ENCODE measurements at regions not wholly inside any gene's neighbourhood (a gene's known extent, or its start where the extent isn't known, plus 50 kb on each side); places are given as distances from the start of the nearest gene placed in this dataset.

GRCh38 chr3:147333098-147333497, 73.2 kb downstream of the ZIC4 start:
- no peaks in the 10 kb centered on the region for H3F3A ChIP-seq (replicated peaks; ENCODE audit: insufficient read depth)

More at GRCh38 chr3:147333098-147333497, 73.2 kb downstream of the ZIC4 start:
- Histone ChIP-seq H3K9ac (no peak overlapping the region), H3K9me2 (no peaks in the 10 kb centered on the region), H3K79me2 (ENCODE audit: insufficient read depth) (no peaks in the 10 kb centered on the region), H3K4me2 (no peak overlapping the region), H3K27me3 (ENCODE audit: insufficient read depth) (peaks cover 5% of the 10 kb centered on the region; the same call in 1 of the 2 replicates), H3K36me3 (replicated peaks in 1 of 2; ENCODE audit: control insufficient read depth in 1 of 2, insufficient read depth in 2 of 2, low read length in 1 of 2) (no peaks in the 10 kb centered on the region), H4K20me1 (ENCODE audit: insufficient read depth) (no peaks in the 10 kb centered on the region), H3K27ac (ENCODE audit: low read depth in 2 of 2, low read length in 1 of 2) (no peak overlapping the region), H3K4me3 (ENCODE audit: low read depth in 2 of 2, low read length in 1 of 2) (no peak overlapping the region), H2AFZ (ENCODE audit: low read depth) (no peak overlapping the region), H3K9me3 (no peaks in the 10 kb centered on the region), H3K4me1 (ENCODE audit: control insufficient read depth in 1 of 2, insufficient read depth in 2 of 2, low read depth in 1 of 2, low read length in 1 of 2) (no peaks in the 10 kb centered on the region)
- CTCF ChIA-PET: no interaction called here
- TF ChIP-seq TAF1 (IDR thresholded peaks at IDR 0.05; ENCODE audit: borderline replicate concordance, low read depth, low read length) (no peak), NRF1 (IDR thresholded peaks at IDR 0.05; ENCODE audit: low read depth, low read length) (no peak), TCF12 (IDR thresholded peaks at IDR 0.05) (no peak), GATA2 (CRISPR knock-in tag; IDR thresholded peaks at IDR 0.05) (no peak), PBX3 (IDR thresholded peaks at IDR 0.05) (no peak), RCOR1 (IDR thresholded peaks at IDR 0.05; ENCODE audit: low read length) (no peak), FOXM1 (IDR thresholded peaks at IDR 0.05; ENCODE audit: low read depth) (no peak), YY1 (IDR thresholded peaks at IDR 0.05; ENCODE audit: low read depth) (no peak), SMC3 (IDR thresholded peaks at IDR 0.05; ENCODE audit: low read depth, low read length) (no peak), EZH2phosphoT487 (IDR thresholded peaks at IDR 0.05; ENCODE audit: borderline replicate concordance, low read depth) (no peak)
- TF ChIP-seq, protein P1, sequence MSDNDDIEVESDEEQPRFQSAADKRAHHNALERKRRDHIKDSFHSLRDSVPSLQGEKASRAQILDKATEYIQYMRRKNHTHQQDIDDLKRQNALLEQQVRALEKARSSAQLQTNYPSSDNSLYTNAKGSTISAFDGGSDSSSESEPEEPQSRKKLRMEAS (IDR thresholded peaks at IDR 0.05; ENCODE audit: low read depth): no peak
- TF ChIP-seq, protein P2, sequence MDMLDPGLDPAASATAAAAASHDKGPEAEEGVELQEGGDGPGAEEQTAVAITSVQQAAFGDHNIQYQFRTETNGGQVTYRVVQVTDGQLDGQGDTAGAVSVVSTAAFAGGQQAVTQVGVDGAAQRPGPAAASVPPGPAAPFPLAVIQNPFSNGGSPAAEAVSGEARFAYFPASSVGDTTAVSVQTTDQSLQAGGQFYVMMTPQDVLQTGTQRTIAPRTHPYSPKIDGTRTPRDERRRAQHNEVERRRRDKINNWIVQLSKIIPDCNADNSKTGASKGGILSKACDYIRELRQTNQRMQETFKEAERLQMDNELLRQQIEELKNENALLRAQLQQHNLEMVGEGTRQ (IDR thresholded peaks at IDR 0.05; ENCODE audit: borderline replicate concordance, low read depth, low read length): no peak
- TF ChIP-seq, protein P3, sequence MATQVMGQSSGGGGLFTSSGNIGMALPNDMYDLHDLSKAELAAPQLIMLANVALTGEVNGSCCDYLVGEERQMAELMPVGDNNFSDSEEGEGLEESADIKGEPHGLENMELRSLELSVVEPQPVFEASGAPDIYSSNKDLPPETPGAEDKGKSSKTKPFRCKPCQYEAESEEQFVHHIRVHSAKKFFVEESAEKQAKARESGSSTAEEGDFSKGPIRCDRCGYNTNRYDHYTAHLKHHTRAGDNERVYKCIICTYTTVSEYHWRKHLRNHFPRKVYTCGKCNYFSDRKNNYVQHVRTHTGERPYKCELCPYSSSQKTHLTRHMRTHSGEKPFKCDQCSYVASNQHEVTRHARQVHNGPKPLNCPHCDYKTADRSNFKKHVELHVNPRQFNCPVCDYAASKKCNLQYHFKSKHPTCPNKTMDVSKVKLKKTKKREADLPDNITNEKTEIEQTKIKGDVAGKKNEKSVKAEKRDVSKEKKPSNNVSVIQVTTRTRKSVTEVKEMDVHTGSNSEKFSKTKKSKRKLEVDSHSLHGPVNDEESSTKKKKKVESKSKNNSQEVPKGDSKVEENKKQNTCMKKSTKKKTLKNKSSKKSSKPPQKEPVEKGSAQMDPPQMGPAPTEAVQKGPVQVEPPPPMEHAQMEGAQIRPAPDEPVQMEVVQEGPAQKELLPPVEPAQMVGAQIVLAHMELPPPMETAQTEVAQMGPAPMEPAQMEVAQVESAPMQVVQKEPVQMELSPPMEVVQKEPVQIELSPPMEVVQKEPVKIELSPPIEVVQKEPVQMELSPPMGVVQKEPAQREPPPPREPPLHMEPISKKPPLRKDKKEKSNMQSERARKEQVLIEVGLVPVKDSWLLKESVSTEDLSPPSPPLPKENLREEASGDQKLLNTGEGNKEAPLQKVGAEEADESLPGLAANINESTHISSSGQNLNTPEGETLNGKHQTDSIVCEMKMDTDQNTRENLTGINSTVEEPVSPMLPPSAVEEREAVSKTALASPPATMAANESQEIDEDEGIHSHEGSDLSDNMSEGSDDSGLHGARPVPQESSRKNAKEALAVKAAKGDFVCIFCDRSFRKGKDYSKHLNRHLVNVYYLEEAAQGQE (IDR thresholded peaks at IDR 0.05; ENCODE audit: low read depth, low read length): no peak
- TF ChIP-seq, protein P4, sequence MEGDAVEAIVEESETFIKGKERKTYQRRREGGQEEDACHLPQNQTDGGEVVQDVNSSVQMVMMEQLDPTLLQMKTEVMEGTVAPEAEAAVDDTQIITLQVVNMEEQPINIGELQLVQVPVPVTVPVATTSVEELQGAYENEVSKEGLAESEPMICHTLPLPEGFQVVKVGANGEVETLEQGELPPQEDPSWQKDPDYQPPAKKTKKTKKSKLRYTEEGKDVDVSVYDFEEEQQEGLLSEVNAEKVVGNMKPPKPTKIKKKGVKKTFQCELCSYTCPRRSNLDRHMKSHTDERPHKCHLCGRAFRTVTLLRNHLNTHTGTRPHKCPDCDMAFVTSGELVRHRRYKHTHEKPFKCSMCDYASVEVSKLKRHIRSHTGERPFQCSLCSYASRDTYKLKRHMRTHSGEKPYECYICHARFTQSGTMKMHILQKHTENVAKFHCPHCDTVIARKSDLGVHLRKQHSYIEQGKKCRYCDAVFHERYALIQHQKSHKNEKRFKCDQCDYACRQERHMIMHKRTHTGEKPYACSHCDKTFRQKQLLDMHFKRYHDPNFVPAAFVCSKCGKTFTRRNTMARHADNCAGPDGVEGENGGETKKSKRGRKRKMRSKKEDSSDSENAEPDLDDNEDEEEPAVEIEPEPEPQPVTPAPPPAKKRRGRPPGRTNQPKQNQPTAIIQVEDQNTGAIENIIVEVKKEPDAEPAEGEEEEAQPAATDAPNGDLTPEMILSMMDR (IDR thresholded peaks at IDR 0.05): no peak
- POLR2A ChIA-PET: no interaction called here
- WGBS (ENCODE audit: low lambda C conversion rate): 13% methylated on average over 3 of the region's 3 CpGs
- no peak for DNase-seq

All from SK-N-SH (cell line).